Stimulated activated effector memory CD8-positive, alpha-beta T cell treated with anti-CD3 and anti-CD28 coated beads, Interleukin-12 subunit alpha, Interleukin-12 subunit beta, amount 100 ng/mL, for 72 hours (primary cell): ENCODE measurements at regions not wholly inside any gene's neighbourhood (a gene's known extent, or its start where the extent isn't known, plus 50 kb on each side); places are given as distances from the start of the nearest gene placed in this dataset.
A peak's percentile ranks its signal among the peaks of the same experiment; 100 is the strongest.
"Not testable (repeated sequence)": the region's sequence is repeated elsewhere in the genome, so short reads cannot be mapped to it uniquely, and the experiment has no call there.

Source experiments
- ATAC-seq: fragments of 150-1000 bp; cut with Tn5 transposase; 2 replicates; pipeline ENCODE4 v1.10.0; 2021
- DNase-seq, 2 donors: peaks; one replicate each; pipeline ENCODE4 v3.0.0; 2021 to 2022; ENCODE audit warnings: low spot score in 2 of 2
- H3K27ac Mint-ChIP-seq: one replicate; pipeline ENCODE4 v1.8.0; 2022; ENCODE audit warnings: mild to moderate bottlenecking, mixed read lengths
- H3K36me3 Mint-ChIP-seq: one replicate; pipeline ENCODE4 v1.8.0; 2022; ENCODE audit warnings: mild to moderate bottlenecking, mixed read lengths
- H3K4me1 Mint-ChIP-seq: one replicate; pipeline ENCODE4 v1.8.0; 2022; ENCODE audit warnings: mixed read lengths
- H3K4me3 Mint-ChIP-seq: one replicate; pipeline ENCODE4 v1.8.0; 2022; ENCODE audit warnings: mild to moderate bottlenecking, mixed read lengths
- H3K9me3 Mint-ChIP-seq: one replicate; pipeline ENCODE4 v1.8.0; 2022; ENCODE audit warnings: mixed read lengths

DNA sequence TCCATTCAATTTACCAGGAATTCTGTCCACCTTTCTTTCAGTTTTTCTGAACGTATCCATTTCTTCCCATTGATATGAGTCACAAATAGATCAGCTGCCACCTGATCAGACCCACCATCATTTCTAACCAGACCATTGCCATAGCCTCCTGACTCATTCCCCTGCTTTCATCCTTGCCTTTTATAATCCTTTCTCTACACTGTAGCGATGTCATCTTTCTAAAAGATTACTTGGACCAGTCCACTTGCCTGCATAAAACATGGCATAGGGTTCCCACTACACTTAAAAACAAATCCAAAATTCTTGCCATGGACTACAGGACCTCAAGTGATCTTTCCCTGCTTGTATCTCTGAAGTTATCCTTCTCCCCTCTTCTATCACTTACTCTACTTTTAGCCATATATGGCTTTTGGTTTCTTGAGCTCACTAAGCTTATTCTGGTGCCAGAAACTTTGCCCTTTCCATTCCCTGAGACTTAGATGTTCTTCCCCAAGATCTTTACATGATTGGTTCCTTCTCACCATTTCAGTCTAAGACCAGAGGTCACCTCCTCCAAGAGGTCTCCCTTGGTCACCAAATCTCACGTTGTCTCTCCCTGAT lies 149.5 kb upstream of the KRR1 start:
- no peaks in the 10 kb centered on the region for H3K36me3 Mint-ChIP-seq
- H3K9me3 Mint-ChIP-seq, result no peaks in the 10 kb centered on the region
- H3K4me3 Mint-ChIP-seq, result no peak overlapping the region
- ATAC-seq (peak; percentile 57), DNase-seq (no peak)
- H3K4me1 Mint-ChIP-seq, result peaks cover 9% of the 10 kb centered on the region
- no peak overlapping the region for H3K27ac Mint-ChIP-seq

DNA sequence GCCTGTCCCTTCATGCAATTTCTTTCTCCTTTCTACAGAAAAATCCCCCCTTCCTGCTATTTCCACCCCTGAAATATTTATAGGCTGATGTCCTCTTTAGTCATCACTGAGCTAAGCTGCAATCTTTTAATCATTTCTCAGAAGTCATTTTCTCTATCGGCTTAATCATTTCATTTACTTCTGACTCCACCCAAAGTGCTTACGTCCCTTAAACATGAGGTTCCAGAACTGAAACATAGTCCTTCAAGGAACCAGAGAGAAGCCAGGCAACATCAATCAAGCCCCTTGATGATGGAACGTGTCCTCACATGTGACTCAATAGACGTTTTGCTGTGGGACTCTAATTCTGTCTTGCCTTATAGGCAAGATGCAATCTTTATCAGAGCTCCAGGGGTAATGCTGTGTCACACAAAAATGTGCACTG lies 148.7 kb upstream of the KRR1 start:
- Mint-ChIP-seq H3K4me3 (no peak overlapping the region), H3K36me3 (no peaks in the 10 kb centered on the region), H3K27ac (no peak overlapping the region), H3K4me1 (peaks cover 17% of the 10 kb centered on the region), H3K9me3 (no peaks in the 10 kb centered on the region)
- DNase-seq (no peak), ATAC-seq (peak; percentile 79)

DNA sequence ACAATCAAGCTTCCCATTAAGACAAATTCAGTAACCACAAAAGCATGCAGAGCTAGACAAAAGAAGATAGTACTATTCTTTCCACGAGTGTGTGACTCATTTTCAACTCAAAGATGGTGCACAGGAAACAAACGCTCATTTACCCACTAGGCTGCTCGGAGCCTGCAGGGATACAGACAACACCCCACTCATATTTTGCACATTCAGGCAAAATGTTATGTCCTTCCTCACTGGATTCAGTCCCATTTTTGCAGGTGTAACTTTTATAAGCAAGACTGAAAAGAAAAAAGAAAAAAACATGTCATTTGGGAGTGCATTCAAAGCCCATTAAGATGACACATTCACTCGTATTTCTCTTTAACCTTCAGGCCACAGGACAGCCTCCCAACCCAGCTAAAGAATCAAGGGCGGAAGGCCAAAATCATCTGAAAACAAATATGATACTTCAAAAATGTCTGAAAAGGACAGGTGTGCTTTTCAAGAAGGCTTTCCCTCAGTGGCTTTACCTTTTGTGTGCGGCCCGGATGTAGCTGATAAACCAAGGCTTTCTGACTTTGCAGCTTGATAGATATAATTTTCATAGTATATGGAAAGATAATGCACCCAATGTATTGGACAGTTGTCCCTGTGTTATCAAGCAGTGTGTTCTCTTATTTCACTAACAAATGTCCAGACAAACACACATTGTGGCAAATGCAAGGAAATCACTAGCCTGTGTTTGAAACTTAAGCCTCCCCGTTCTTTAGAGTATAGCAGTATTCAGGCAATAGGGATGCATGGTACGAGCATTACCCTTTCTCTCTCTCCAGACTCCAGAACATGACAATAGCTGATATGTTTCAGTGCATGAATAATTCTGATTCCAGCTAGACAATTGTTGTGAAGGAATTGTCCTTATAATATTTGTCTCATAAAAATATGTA lies 147.8 kb upstream of the KRR1 start:
- DNase-seq (no peak), ATAC-seq (peak; percentile 77)
- Mint-ChIP-seq H3K4me1 (peaks cover 22% of the 10 kb centered on the region), H3K4me3 (no peak overlapping the region), H3K36me3 (no peaks in the 10 kb centered on the region), H3K27ac (no peak overlapping the region), H3K9me3 (no peaks in the 10 kb centered on the region)

DNA sequence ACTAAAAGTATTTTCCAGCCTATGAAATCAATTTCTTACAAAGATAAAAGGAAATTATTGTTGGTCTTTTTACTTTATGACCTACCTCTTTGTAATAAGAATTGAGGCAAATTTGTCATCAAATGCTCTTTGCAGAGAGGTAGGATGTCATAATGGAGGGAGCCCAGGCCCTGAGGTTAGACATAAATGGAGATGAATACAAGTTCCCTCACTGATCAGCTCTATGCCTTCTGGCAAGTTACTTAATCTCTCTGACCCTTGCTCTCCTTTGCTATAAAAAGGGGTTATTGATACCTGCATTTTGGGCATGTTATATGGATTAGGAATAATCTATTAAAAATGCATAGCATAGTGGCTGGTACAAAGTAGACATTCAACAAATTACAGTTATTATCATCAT lies 146.9 kb upstream of the KRR1 start:
- peaks cover 26% of the 10 kb centered on the region for H3K4me1 Mint-ChIP-seq
- no peak overlapping the region for H3K4me3 Mint-ChIP-seq
- no peak for DNase-seq
- no peak overlapping the region for H3K27ac Mint-ChIP-seq
- no peaks in the 10 kb centered on the region for H3K9me3 Mint-ChIP-seq
- H3K36me3 Mint-ChIP-seq, result no peaks in the 10 kb centered on the region
- ATAC-seq, result no peak

DNA sequence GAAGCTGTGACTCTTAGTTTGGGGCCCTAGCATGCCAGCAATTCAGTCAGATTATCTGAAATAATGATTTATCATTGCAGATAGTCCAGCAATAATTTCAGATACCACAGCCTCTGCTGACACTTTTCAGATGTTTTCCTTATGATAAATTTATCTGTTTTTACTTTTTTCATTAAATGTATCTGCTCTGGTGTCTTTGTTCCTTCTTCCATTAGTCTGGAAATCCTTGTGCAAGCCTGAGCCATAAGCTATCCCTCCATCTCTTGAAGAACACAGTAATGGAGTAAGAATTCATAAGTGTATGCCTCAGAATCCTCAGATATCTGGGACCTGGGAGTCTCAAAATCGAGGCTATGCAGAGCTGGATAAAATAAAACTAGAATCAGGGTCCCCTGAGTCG lies 146.4 kb upstream of the KRR1 start:
- Mint-ChIP-seq H3K4me3 (no peak overlapping the region), H3K4me1 (peaks cover 26% of the 10 kb centered on the region), H3K36me3 (no peaks in the 10 kb centered on the region), H3K9me3 (no peaks in the 10 kb centered on the region), H3K27ac (no peak overlapping the region)
- no peak for DNase-seq
- ATAC-seq, result no peak

DNA sequence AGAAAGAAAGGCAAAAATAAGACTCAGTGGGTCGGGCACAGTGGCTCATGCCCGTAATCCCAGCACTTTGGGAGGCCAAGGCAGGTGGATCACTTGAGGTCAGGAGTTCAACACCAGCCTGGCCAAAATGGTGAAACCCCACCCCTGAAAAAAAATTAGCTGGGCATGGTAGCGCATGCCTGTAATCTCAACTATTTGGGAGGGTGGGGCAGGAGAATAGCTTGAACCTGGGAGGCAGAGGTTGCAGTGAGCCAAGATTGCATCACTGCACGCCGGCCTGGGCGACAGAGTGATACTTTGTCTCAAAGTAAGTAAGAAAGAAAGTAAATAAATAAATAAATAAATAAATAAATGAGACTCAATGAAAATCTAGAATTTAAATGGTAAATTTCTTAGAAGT lies 145.9 kb upstream of the KRR1 start:
- not testable (repeated sequence) for H3K36me3 Mint-ChIP-seq
- peaks cover 26% of the 10 kb centered on the region for H3K4me1 Mint-ChIP-seq

DNA sequence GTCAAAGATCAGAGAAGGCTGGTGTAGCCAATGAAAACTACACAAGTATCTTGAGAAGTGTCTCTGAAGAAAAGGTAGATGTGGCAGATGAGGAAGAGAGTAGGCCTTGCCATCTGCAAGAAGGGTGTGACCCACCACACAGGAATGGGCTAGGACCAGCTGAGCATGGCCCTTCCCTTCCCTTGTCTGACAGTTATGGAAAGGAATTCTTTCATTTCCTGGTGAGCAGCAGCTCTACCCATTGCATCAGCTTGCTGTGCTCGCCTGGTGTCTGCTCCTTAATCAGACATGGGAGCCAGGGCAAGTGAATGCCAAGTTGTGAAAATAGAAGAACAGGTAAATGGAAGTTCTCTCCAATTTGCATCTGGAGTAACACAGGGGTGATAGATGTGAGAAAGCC lies 145.2 kb upstream of the KRR1 start:
- Mint-ChIP-seq H3K4me1 (peaks cover 26% of the 10 kb centered on the region), H3K4me3 (no peak overlapping the region)
- no peak for DNase-seq

More for the DNA sequence above, 145.9 kb upstream of the KRR1 start:
- not testable (repeated sequence) for DNase-seq, H3K27ac Mint-ChIP-seq, H3K4me3 Mint-ChIP-seq, ATAC-seq, H3K9me3 Mint-ChIP-seq

DNA sequence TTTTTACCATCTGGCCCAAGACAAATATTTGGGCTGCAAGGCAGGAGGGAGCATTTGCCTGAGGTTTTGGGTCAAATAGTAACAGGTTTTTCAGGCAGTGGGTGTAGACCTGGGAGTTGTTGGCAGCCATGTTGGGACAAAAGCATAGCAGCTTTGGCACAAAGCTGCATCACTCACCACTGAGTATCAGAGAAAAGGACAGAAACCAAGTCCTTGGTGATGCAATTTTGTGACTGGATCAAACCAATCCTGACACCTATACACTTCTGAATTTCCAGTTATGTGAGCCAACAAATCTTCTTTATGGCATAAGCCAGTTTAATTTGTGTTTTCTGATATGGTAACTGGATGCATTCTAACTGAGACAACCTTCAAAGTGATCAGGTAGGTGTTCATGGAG lies 144.8 kb upstream of the KRR1 start:
- no peak overlapping the region for H3K27ac Mint-ChIP-seq
- H3K4me3 Mint-ChIP-seq, result no peak overlapping the region

More for the DNA sequence above, 145.2 kb upstream of the KRR1 start:
- no peak for ATAC-seq
- Mint-ChIP-seq H3K9me3 (no peaks in the 10 kb centered on the region), H3K27ac (no peak overlapping the region), H3K36me3 (no peaks in the 10 kb centered on the region)

DNA sequence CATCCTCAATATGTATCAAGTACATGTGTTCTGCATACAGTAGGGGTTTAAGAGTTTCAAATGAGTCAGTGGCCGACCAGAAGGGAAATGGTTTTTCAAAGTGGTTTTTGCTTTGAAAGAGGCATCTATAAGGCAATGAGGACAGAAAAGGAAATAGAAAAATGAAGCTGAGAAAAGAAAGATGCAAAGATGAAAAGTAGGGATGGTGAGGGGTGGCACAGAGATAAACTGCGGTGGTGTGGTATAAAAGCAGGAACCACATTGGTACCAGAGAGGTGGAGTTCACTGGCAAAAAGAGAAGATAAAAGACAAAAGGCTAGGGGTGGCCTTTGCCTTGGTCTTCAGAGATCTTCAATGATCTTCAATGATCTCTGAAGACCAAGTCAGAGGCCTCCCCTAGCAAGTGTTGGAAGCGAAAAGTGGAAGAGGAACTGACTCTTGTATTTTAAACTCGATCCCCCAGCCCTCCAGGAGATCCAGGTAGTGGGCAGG lies 144.0 kb upstream of the KRR1 start:
- DNase-seq (peak in 1 of 2 donors; percentile 51), ATAC-seq (peak; percentile 87)
- H3K27ac Mint-ChIP-seq, result no peak overlapping the region

More for the DNA sequence above, 144.8 kb upstream of the KRR1 start:
- ATAC-seq, result no peak
- H3K9me3 Mint-ChIP-seq, result no peaks in the 10 kb centered on the region
- DNase-seq, result no peak
- peaks cover 26% of the 10 kb centered on the region for H3K4me1 Mint-ChIP-seq
- no peaks in the 10 kb centered on the region for H3K36me3 Mint-ChIP-seq

DNA sequence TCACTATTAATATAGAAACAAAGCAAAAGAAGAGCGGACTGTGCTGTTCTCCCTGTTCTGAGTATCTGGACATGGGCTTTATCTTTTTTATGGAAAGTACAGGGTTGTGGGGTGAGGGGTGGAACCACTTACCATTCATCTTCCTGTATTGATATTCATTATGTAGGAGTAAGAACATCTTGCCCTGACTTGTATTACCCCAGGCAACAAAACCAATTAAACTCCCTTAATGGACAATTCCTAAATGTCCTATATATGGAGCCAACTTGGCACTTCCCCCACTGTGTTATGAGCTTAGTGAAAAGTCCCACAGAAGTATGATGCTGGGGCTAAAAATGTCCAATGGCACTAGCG lies 139.9 kb upstream of the KRR1 start:
- no peaks in the 10 kb centered on the region for H3K36me3 Mint-ChIP-seq
- no peaks in the 10 kb centered on the region for H3K9me3 Mint-ChIP-seq
- no peak for DNase-seq
- no peak for ATAC-seq
- no peak overlapping the region for H3K27ac Mint-ChIP-seq
- peaks cover 20% of the 10 kb centered on the region for H3K4me1 Mint-ChIP-seq
- H3K4me3 Mint-ChIP-seq, result no peak overlapping the region

More for the DNA sequence above, 144.0 kb upstream of the KRR1 start:
- no peak overlapping the region for H3K4me3 Mint-ChIP-seq
- no peaks in the 10 kb centered on the region for H3K9me3 Mint-ChIP-seq
- H3K4me1 Mint-ChIP-seq, result peaks cover 26% of the 10 kb centered on the region
- H3K36me3 Mint-ChIP-seq, result no peaks in the 10 kb centered on the region

DNA sequence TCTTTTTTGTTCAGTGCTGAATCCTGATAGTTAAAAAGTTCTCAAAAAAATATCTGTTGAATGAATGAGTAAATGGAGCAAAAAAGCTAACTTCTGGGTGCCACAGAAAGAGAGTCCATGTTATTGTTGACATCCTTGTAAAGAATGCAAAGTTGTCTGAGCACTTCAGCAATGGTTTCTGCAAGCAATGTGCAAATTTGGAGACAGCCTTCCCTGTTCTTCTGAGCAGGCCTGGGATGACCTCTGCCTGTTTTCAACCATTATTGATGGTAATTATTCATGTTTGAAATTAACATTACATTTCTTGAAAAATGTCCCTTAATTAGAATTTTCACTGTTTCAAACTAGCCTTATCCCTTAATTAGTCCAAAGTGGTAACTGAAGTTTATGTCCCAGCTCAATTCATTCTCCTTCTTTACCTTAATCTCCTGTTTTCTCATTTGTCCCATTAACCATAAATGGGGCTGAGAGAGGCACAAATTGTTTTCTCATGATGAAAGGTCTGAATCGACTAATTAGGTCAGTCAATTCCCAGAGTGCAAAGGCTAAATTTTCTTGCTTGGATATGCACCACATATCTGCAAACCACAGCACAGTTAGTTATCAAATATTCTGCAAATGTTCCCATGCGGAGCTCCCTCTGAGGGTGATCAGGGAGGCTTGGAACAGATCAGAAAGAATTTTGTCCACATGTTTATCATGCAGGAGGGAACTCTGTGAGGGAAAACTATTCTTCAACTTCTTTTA lies 139.4 kb upstream of the KRR1 start:
- DNase-seq (no peak), ATAC-seq (no peak)
- no peaks in the 10 kb centered on the region for H3K36me3 Mint-ChIP-seq
- no peaks in the 10 kb centered on the region for H3K9me3 Mint-ChIP-seq
- peaks cover 15% of the 10 kb centered on the region for H3K4me1 Mint-ChIP-seq
- no peak overlapping the region for H3K4me3 Mint-ChIP-seq
- no peak overlapping the region for H3K27ac Mint-ChIP-seq

DNA sequence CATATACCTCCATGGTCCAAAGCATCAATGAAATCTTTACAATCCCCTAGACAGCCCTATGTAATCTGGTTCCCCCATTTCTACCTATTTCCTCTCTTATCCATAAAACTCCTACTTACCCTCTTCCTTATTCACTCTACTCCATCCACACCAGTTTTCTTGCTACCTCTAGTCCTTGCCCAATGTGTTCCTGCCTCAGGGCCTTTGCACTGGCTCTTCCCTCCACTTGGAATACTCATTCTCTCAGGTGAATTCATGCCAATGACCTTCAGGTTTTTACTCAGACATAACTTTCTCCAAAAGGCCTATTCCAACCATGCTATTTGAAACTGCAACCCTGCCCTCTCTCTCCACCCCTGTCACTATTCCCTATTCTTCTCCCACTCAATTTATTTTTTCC lies 138.7 kb upstream of the KRR1 start:
- Mint-ChIP-seq H3K4me1 (peaks cover 9% of the 10 kb centered on the region), H3K9me3 (no peaks in the 10 kb centered on the region), H3K4me3 (no peak overlapping the region), H3K27ac (no peak overlapping the region), H3K36me3 (no peaks in the 10 kb centered on the region)
- ATAC-seq (no peak), DNase-seq (no peak)

DNA sequence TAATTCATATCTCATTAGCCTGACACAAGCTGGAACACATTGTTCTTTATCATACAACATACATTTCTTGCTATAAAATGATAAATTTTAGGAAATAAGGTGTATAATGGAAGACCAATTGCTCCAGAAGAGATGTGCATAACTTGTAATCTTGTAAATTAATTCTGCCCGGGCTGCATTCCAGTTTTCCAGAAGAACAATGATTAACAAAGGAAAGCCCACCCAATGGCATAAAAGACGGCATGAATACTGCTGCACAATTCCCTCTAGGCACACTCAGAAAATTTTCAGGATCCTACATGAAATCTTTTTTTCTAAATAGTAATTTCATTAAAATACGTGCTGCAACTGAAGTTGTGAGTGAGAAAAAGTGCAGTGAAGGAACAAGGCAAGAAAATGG lies 137.4 kb upstream of the KRR1 start:
- Mint-ChIP-seq H3K9me3 (no peaks in the 10 kb centered on the region), H3K4me3 (no peak overlapping the region), H3K36me3 (no peaks in the 10 kb centered on the region), H3K4me1 (peaks cover 1% of the 10 kb centered on the region), H3K27ac (no peak overlapping the region)
- no peak for DNase-seq
- ATAC-seq, result no peak

DNA sequence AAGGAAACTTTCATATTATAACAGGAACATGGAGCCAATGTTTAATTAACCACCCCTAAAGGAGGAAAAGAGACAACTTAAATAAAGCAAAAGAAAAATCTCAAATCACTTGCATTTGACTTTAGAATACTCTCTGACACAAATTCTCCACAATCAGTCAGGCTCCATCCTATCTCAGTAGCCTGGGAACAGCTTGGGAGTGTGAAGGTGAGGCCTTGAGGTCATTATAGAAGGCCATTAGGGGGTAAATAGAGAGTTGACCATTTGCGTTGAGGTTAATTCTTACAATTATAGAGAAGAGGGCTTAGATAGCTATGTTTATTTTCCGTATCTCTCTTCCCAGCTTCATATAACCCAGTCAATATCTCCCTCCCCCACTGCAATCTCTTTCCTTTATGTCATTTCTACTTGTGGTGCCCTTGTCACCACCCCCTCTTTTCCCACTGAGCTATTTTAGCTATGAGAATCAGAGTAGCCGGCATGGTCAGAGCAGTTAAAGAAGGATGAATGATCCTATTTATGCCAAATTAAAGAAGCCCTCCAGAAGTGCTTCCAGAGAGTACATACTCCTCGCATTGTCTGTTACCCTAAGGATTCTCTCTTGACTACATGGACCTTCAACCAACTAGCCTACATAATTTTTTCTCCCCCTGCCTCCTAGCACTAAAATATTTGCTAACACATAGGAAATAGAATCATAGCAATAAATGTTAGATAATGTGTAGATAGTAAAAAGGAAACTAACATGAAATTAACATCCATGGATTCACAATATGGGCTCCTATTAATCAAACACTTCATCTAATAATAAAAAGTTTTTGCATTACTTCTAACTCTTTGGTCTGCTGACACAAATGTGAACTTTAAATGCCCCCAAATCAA lies 135.2 kb upstream of the KRR1 start:
- no peaks in the 10 kb centered on the region for H3K36me3 Mint-ChIP-seq
- no peak for ATAC-seq
- peaks cover 9% of the 10 kb centered on the region for H3K4me1 Mint-ChIP-seq
- no peak for DNase-seq
- H3K4me3 Mint-ChIP-seq, result no peak overlapping the region
- H3K27ac Mint-ChIP-seq, result no peak overlapping the region
- no peaks in the 10 kb centered on the region for H3K9me3 Mint-ChIP-seq
